ENCODE measurements at regions not wholly inside any gene's neighbourhood (a gene's known extent, or its start where the extent isn't known, plus 50 kb on each side); places are given as distances from the start of the nearest gene placed in this dataset.

GRCh38 chr17:16872351-16873173 lies 99.4 kb downstream of the TNFRSF13B start:
- no peak for TF ChIP-seq CTCF (IDR thresholded peaks at IDR 0.05; ENCODE audit: extremely low read depth in 1 of 2, insufficient read depth in 1 of 2, low read depth in 1 of 2, low read length in 2 of 2)
- TF ChIP-seq MAX (IDR thresholded peaks at IDR 0.05; ENCODE audit: insufficient read depth, insufficient read length), result no peak
- TF ChIP-seq POLR2A (IDR thresholded peaks at IDR 0.05; ENCODE audit: low read depth, low read length), result no peak
- no peak for TF ChIP-seq POLR2AphosphoS5 (IDR thresholded peaks at IDR 0.05; ENCODE audit: insufficient read depth, low read depth, low read length)
- no peak for TF ChIP-seq MYC (IDR thresholded peaks at IDR 0.05; ENCODE audit: low read depth, low read length)
- no peak for TF ChIP-seq EZH2 (IDR thresholded peaks at IDR 0.05; ENCODE audit: borderline replicate concordance, low read depth, low read length, severe bottlenecking)
- TF ChIP-seq FOS (IDR thresholded peaks at IDR 0.05; ENCODE audit: borderline replicate concordance, insufficient read depth, low read length), result no peak
- TF ChIP-seq JUN (IDR thresholded peaks at IDR 0.05; ENCODE audit: borderline replicate concordance, insufficient read depth, insufficient read length, low read depth), result no peak
- TF ChIP-seq GATA2 (IDR thresholded peaks at IDR 0.05; ENCODE audit: insufficient read depth, insufficient read length, low read depth, low read length), result no peak

Measured in endothelial cell of umbilical vein (primary cell).